ENCODE measurements at regions not wholly inside any gene's neighbourhood (a gene's known extent, or its start where the extent isn't known, plus 50 kb on each side); places are given as distances from the start of the nearest gene placed in this dataset.

DNA sequence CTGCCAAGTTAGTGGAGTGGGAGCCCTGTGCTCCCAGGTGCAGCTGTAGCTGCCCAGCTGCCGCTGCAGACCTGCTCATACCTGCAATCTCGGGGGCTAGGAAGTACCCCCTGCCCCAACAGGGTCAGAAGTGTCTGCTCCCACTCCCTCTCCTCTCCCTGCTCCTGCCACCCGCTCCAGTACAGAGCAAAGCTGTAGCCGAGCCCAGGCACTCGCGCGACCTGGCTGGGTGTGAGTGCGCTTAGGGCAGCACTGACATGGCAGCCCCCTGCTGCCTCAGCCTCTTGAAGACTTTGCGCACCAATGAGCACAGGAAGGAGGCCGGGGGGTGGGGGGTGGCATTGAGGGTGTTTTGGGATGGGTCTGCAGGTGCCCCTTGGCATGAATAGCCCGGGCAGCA, 1951.4 kb downstream of the SUCLG1 start:
- Histone ChIP-seq H4K20me1 (ENCODE audit: insufficient read depth, low read length) (no peaks in the 10 kb centered on the region), H3K36me3 (ENCODE audit: insufficient read depth, low read length) (no peaks in the 10 kb centered on the region), H3K4me3 (ENCODE audit: low read depth in 1 of 2, low read length in 2 of 2) (no peak overlapping the region), H3K4me2 (ENCODE audit: insufficient read depth, low read length) (no peak overlapping the region), H3K9me3 (ENCODE audit: insufficient read depth, low read length, severe bottlenecking) (no peaks in the 10 kb centered on the region), H3K4me1 (ENCODE audit: insufficient read depth, low read length) (no peaks in the 10 kb centered on the region), H3K9ac (ENCODE audit: low read depth, low read length) (no peak overlapping the region), H3K79me2 (ENCODE audit: insufficient read depth, low read length) (no peaks in the 10 kb centered on the region), H3K27ac (ENCODE audit: low read length) (no peak overlapping the region), H3K27me3 (ENCODE audit: insufficient read depth, low read length, poor library complexity) (no peaks in the 10 kb centered on the region), H2AFZ (ENCODE audit: low read depth, low read length) (no peak overlapping the region)
- no peak for ATAC-seq (ENCODE audit: insufficient read depth, low read depth)
- DNase-seq, result no peak
- TF ChIP-seq, protein P1, sequence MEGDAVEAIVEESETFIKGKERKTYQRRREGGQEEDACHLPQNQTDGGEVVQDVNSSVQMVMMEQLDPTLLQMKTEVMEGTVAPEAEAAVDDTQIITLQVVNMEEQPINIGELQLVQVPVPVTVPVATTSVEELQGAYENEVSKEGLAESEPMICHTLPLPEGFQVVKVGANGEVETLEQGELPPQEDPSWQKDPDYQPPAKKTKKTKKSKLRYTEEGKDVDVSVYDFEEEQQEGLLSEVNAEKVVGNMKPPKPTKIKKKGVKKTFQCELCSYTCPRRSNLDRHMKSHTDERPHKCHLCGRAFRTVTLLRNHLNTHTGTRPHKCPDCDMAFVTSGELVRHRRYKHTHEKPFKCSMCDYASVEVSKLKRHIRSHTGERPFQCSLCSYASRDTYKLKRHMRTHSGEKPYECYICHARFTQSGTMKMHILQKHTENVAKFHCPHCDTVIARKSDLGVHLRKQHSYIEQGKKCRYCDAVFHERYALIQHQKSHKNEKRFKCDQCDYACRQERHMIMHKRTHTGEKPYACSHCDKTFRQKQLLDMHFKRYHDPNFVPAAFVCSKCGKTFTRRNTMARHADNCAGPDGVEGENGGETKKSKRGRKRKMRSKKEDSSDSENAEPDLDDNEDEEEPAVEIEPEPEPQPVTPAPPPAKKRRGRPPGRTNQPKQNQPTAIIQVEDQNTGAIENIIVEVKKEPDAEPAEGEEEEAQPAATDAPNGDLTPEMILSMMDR (IDR thresholded peaks at IDR 0.05; ENCODE audit: borderline replicate concordance, extremely low read depth, low read length, poor library complexity, severe bottlenecking), result no peak
- no peak for TF ChIP-seq EZH2 (IDR thresholded peaks at IDR 0.05; ENCODE audit: borderline replicate concordance, low read depth, low read length, severe bottlenecking)

DNA sequence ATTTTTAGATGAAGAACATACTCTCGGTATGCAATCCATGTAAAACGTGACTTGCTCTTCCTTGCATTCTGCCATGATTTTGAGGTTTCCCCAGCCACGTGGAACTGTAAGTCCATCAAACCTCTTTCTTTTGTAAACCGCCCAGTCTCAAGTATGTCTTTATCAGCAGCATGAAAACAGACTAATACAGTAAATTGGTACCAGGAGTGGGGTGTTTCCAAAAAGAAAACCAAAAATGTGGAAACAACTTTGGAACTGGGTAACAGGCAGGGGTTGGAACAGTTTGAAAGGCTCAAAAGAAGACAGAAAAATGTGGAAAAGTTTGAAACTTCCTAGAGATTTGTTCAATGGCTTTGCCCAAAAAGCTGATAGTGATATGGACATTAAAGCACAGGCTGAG, 1957.9 kb downstream of the SUCLG1 start:
- Histone ChIP-seq H4K20me1 (ENCODE audit: insufficient read depth, low read length) (no peaks in the 10 kb centered on the region), H3K4me3 (ENCODE audit: low read depth in 1 of 2, low read length in 2 of 2) (no peak overlapping the region), H3K4me1 (ENCODE audit: insufficient read depth, low read length) (no peaks in the 10 kb centered on the region), H2AFZ (ENCODE audit: low read depth, low read length) (no peak overlapping the region), H3K27me3 (ENCODE audit: insufficient read depth, low read length, poor library complexity) (no peaks in the 10 kb centered on the region), H3K36me3 (ENCODE audit: insufficient read depth, low read length) (no peaks in the 10 kb centered on the region), H3K27ac (ENCODE audit: low read length) (no peak overlapping the region), H3K4me2 (ENCODE audit: insufficient read depth, low read length) (no peak overlapping the region), H3K9me3 (ENCODE audit: insufficient read depth, low read length, severe bottlenecking) (peaks cover 6% of the 10 kb centered on the region), H3K9ac (ENCODE audit: low read depth, low read length) (no peak overlapping the region), H3K79me2 (ENCODE audit: insufficient read depth, low read length) (no peaks in the 10 kb centered on the region)
- TF ChIP-seq EZH2 (IDR thresholded peaks at IDR 0.05; ENCODE audit: borderline replicate concordance, low read depth, low read length, severe bottlenecking), result no peak
- TF ChIP-seq, protein P1 (IDR thresholded peaks at IDR 0.05; ENCODE audit: borderline replicate concordance, extremely low read depth, low read length, poor library complexity, severe bottlenecking), result no peak
- no peak for DNase-seq
- no peak for ATAC-seq (ENCODE audit: insufficient read depth, low read depth)

DNA sequence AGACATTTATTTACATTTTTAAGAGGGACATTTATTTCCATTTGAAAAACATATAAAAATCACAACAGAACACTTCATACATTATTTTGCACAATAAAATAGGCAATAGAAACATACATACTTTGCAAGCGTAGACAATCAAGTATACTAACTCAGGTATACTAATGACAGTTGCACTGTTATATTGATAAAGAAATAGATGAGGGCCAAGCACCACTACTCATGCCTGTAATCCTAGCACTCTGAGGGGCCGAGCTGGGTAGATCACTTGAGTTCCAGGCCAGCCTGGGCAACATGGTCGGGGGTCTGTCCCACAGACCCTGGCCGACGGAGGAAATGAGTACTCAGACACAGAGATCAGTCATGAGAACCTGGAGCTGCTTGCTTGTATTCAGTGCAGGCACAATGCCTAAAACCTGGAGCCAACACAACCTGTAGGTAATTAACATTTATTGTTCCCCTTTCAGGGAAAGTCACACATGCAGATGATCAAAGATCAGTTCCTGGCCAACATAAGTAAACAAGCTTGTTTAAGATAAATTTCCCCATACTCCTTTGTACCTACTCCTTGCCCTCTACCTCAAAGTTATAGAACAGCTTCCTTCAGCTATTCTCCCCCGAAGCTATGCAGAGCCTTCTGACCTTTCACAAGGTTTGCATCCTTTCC, 1960.2 kb downstream of the SUCLG1 start:
- TF ChIP-seq EZH2 (IDR thresholded peaks at IDR 0.05; ENCODE audit: borderline replicate concordance, low read depth, low read length, severe bottlenecking), result no peak
- TF ChIP-seq, protein P1 (IDR thresholded peaks at IDR 0.05; ENCODE audit: borderline replicate concordance, extremely low read depth, low read length, poor library complexity, severe bottlenecking), result no peak
- no peak overlapping the region for H2AFZ ChIP-seq (ENCODE audit: low read depth, low read length)
- H4K20me1 ChIP-seq (ENCODE audit: insufficient read depth, low read length), result no peaks in the 10 kb centered on the region
- no peak overlapping the region for H3K9ac ChIP-seq (ENCODE audit: low read depth, low read length)
- H3K4me2 ChIP-seq (ENCODE audit: insufficient read depth, low read length), result no peak overlapping the region
- H3K36me3 ChIP-seq (ENCODE audit: insufficient read depth, low read length), result no peaks in the 10 kb centered on the region
- no peak for ATAC-seq (ENCODE audit: insufficient read depth, low read depth)
- no peak overlapping the region for H3K4me3 ChIP-seq (ENCODE audit: low read depth in 1 of 2, low read length in 2 of 2)
- DNase-seq, result no peak
- H3K27ac ChIP-seq (ENCODE audit: low read length), result no peak overlapping the region
- peaks cover 6% of the 10 kb centered on the region for H3K9me3 ChIP-seq (ENCODE audit: insufficient read depth, low read length, severe bottlenecking)
- no peaks in the 10 kb centered on the region for H3K4me1 ChIP-seq (ENCODE audit: insufficient read depth, low read length)
- no peaks in the 10 kb centered on the region for H3K79me2 ChIP-seq (ENCODE audit: insufficient read depth, low read length)
- H3K27me3 ChIP-seq (ENCODE audit: insufficient read depth, low read length, poor library complexity), result no peaks in the 10 kb centered on the region
